WI38 (cell line): ENCODE measurements at regions not wholly inside any gene's neighbourhood (a gene's known extent, or its start where the extent isn't known, plus 50 kb on each side); places are given as distances from the start of the nearest gene placed in this dataset.

Experiments used
- H3K4me3 ChIP-seq: 2 replicates; pipeline ENCODE4 v1.5.1; 2011; ENCODE audit warnings: low read depth, mild to moderate bottlenecking, control low read depth, low read length
- TF ChIP-seq, protein P1 (sequence below): IDR thresholded peaks from 2 replicates; pipeline ENCODE4 v1.5.1; 2012; ENCODE audit warnings: low read depth, mild to moderate bottlenecking, control low read depth, low read length

DNA sequence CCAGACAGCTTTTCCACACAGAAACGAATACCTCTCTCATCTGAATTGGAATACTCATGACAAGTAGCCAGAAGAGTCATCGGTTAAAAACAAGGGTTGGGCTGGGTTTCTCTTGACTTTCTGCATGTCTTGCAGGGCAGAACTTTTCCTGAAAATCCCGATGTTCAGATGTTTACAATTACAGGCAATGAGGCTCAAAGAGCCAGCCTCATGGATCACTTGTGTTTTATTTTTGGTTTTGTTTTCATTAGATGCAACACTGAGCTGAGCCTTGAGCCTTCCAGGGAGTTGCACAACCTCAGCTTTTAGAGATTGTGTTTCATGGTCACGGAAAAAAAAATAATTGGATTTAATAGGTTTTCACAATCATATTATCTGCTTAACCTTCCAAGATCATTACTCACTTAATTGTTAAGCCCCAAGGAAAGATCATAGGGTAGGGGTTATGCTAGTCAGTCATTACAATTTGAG lies 288.1 kb upstream of the PRDM1 start:
- TF ChIP-seq, protein P1, sequence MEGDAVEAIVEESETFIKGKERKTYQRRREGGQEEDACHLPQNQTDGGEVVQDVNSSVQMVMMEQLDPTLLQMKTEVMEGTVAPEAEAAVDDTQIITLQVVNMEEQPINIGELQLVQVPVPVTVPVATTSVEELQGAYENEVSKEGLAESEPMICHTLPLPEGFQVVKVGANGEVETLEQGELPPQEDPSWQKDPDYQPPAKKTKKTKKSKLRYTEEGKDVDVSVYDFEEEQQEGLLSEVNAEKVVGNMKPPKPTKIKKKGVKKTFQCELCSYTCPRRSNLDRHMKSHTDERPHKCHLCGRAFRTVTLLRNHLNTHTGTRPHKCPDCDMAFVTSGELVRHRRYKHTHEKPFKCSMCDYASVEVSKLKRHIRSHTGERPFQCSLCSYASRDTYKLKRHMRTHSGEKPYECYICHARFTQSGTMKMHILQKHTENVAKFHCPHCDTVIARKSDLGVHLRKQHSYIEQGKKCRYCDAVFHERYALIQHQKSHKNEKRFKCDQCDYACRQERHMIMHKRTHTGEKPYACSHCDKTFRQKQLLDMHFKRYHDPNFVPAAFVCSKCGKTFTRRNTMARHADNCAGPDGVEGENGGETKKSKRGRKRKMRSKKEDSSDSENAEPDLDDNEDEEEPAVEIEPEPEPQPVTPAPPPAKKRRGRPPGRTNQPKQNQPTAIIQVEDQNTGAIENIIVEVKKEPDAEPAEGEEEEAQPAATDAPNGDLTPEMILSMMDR = no peak

DNA sequence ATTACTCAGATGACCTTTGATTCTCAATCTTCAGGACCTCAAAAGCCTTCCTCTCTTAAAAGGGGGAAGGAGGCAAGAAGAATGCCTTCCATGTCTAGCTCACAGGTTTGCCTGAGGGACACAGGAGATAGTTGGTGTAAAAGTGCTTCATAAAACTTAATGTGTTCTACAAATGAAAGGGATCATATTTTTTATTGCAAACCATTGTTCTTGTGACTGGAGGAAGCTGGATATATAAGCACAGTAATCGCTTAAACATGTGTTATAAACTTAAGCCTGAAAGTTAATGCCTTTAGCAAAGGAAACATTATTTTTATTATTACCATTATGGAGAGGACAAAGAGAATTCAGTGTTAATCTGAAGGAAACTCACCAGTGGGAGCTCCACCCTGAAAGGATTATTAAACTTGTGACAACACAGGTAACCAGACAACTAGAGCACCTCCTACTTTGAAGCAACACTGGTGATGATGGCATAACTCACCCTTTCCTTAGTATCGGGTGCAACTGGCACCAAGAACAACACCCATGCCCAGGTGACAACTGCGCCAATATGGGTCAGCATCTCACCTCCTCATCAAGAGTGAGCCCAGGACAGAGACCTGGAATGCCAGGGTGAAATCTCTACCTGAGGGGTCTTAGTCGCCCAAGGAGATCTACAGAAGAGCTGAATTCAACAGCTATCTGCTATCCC lies 288.7 kb upstream of the PRDM1 start:
- no peak overlapping the region for H3K4me3 ChIP-seq
- TF ChIP-seq, protein P1 = no peak

More for the DNA sequence above, 288.1 kb upstream of the PRDM1 start:
- H3K4me3 ChIP-seq = no peak overlapping the region

DNA sequence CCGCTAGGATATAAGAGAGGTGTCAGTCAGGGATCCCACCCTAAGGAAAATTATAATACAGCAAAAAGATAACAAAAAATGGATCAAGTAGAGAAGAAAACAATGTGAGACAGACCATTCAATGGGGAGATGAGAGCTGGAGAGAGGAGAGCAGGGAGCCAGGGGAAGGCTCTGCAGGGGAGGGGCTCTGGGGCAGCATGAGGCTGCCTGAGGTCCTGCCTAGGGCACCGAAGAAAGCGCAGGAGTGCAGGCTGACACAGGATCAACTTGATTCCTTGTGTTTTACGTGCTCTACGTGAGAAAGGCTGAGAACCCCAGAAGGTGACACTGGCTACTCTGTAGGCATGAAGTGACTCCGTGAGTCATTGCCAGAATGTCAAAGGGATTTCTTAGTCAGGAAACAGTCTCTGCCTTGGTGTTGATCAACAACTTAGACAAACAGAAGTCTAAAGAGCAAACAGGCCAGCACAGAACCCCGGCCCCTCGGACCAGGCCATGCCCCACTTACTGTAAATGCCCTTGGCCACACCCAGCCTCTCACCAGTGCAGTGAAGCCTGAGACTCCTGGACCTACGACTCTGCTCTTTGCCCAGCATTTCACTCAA lies 290.1 kb upstream of the PRDM1 start:
- TF ChIP-seq, protein P1 = no peak
- H3K4me3 ChIP-seq = no peak overlapping the region

DNA sequence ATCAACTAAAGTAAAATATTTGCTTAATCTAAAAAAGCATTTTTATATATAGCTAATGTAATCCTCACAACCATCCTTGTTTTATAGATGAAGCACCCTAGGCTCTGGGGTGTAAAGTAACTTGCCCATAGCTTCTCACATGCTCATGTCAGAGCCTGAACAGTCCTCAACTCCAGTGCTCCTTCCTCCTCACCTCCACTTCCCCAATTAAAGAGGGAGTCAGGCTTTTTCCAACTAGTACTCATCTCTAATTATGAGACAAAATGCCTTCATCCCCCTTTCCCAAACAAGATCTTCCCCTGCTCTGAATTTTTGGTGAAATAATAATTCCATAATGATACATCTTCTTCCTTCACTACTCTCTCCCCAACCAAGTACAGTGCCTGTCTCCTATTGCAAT lies 290.8 kb upstream of the PRDM1 start:
- TF ChIP-seq, protein P1 = no peak
- no peak overlapping the region for H3K4me3 ChIP-seq

DNA sequence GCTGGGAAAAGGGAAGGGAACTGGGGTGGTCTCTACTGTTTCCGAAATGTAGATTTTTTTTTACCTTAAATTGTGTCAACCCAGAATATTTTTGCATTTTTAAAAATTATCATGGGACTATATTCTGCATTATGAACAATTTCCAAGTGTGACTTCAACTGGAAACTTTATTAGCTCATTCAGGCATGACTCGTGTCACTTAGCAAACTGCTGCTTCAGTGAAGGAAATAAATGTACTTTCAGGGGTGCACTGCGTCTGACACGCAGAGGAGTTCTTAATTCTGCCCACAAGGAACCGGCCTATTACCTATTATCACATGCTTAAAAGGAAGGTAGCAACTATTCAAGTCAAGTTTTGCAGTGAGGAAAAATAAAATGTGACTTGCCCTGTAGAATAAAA lies 291.3 kb upstream of the PRDM1 start:
- H3K4me3 ChIP-seq = no peak overlapping the region
- TF ChIP-seq, protein P1 = no peak

DNA sequence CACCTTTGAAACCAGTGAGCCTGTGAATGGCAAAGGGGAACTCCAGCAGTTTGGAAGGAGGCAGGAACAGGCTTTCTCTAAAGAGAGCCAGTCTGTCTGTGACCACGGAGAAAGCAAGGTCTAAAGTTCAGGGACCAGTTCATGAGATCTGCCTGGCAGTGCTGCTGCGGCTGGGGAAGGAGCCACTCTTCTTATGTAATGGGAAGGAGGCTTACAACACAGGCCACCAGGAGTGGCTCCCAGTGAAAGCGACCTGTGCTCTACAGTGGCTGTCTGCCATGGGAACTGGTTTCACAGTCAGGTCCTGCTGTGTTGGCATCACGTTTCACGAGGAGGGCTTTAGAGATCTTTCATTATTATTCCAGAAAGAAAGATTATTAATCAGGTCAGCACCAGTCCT lies 291.9 kb upstream of the PRDM1 start:
- H3K4me3 ChIP-seq = no peak overlapping the region
- TF ChIP-seq, protein P1 = no peak

DNA sequence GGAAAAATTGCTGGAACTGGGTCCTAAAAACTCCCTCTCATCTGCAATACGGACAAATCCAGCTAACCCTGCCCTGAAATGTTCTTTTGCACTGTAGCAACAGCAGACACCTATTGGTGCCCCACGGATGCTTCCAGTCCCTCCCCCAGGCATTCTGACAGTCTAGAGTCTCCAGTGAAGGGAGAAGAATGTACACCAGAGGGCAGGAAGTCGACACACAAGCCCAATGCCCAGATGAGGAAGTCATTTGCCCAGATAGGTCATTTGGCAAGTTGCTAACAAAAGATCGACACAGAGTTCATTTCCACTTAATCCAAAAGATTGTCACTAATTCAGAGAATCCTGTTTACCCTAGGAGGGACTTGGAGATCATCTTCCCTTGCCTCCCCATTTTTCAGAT lies 293.0 kb upstream of the PRDM1 start:
- TF ChIP-seq, protein P1 = no peak
- no peak overlapping the region for H3K4me3 ChIP-seq
